Mucosa of descending colon (tissue), 3 donors: ENCODE measurements at regions not wholly inside any gene's neighbourhood (a gene's known extent, or its start where the extent isn't known, plus 50 kb on each side); places are given as distances from the start of the nearest gene placed in this dataset.

Experiments
- ATAC-seq: fragments of 200-7000 bp; cut with Tn5 transposase; one replicate; pipeline ENCODE4 v1.9.1; 2020; ENCODE audit warnings: mild to moderate bottlenecking, moderate library complexity
- DNase-seq, 3 donors: peaks; one replicate each; pipeline ENCODE4 v3.0.0-alpha.2; 2020
- H3K36me3 ChIP-seq: fragments of 200-600 bp; one replicate; pipeline ENCODE4 v1.8.0; 2021; ENCODE audit warnings: low read depth, mild to moderate bottlenecking
- H3K4me1 ChIP-seq: fragments of 200-600 bp; one replicate; pipeline ENCODE4 v1.8.0; 2021; ENCODE audit warnings: low read depth, mild to moderate bottlenecking
- H3K4me3 ChIP-seq: fragments of 200-600 bp; one replicate; pipeline ENCODE4 v1.8.0; 2021; ENCODE audit warnings: mild to moderate bottlenecking
- H3K9me3 ChIP-seq: fragments of 200-600 bp; one replicate; pipeline ENCODE4 v1.8.0; 2021; ENCODE audit warnings: mild to moderate bottlenecking
- intact Hi-C, 2 donors: fragments of 100-400 bp; cut with DNase I in 1 of 2; cut with micrococcal nuclease in 1 of 2; formaldehyde crosslinking; loops; one replicate each; pipeline versions ENCODE4 v1.11.0 to v1.11.1; 2022; cut with DNase I, micrococcal nuclease
- TF ChIP-seq, protein P1 (sequence below): fragments of 200-600 bp; IDR thresholded peaks from one replicate; pipeline ENCODE4 v1.8.0; 2022; ENCODE audit warnings: antibody characterized with exemption, mild to moderate bottlenecking
- donor health status: DM: no; HTN: no; CAD: no; lungs with moderate emphysema.
- donor health status: DM: no; HTN: no; CAD: no.
- donor health status: DM: no; HTN: yes; CAD: no.

DNA sequence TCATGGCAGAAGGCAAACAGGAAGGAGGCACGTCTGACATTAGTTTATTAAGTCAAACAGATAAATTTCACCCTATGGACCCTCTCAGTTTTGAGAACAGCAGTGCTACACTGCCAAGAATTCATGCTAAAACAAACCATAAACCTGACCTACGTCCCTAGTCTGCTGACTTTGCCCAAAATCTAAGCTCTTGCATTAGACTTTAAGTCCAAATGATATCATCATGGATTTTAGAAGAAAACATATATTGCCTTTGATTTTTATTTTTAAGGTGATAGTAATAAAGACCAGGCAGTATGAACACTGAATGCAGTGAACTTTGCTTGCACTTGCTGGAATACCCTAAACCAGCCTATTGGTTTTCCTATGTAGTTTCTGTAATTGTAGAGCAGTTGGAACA lies 79.6 kb upstream of the GADL1 start:
- ATAC-seq (no peak), DNase-seq (no peak)
- TF ChIP-seq, protein P1, sequence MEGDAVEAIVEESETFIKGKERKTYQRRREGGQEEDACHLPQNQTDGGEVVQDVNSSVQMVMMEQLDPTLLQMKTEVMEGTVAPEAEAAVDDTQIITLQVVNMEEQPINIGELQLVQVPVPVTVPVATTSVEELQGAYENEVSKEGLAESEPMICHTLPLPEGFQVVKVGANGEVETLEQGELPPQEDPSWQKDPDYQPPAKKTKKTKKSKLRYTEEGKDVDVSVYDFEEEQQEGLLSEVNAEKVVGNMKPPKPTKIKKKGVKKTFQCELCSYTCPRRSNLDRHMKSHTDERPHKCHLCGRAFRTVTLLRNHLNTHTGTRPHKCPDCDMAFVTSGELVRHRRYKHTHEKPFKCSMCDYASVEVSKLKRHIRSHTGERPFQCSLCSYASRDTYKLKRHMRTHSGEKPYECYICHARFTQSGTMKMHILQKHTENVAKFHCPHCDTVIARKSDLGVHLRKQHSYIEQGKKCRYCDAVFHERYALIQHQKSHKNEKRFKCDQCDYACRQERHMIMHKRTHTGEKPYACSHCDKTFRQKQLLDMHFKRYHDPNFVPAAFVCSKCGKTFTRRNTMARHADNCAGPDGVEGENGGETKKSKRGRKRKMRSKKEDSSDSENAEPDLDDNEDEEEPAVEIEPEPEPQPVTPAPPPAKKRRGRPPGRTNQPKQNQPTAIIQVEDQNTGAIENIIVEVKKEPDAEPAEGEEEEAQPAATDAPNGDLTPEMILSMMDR = no peak
- Histone ChIP-seq H3K9me3 (no peaks in the 10 kb centered on the region), H3K36me3 (no peaks in the 10 kb centered on the region), H3K4me3 (no peak overlapping the region), H3K4me1 (no peaks in the 10 kb centered on the region)
- intact Hi-C loops = no loop called here

DNA sequence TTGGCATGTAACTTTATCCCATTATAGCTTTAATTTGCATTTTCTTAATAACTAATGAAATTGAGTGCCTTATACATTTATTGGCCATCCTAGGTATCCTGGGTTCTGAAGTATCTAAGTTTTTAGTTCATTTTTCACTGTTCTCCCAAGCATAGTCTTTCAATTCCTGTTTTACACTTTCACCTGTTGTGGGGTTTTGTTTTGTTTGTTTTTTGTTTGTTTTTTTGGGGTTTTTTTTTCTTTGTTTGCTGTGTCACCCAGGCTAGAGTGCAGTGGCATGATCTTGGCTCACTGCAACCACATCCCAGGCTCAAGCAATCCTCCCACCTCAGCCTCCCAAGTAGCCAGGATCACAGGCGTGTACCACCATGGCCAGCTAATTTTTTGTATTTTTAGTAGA lies 83.1 kb upstream of the GADL1 start:
- TF ChIP-seq, protein P1 = no peak
- H3K9me3 ChIP-seq = no peaks in the 10 kb centered on the region
- intact Hi-C loops = no loop called here

GRCh38 chr3:30980993-30981392 lies 86.5 kb upstream of the GADL1 start:
- H3K4me1 ChIP-seq = no peaks in the 10 kb centered on the region
- intact Hi-C loops = no loop called here
- no peak for DNase-seq
- TF ChIP-seq, protein P1 = no peak
- H3K4me3 ChIP-seq = no peak overlapping the region
- no peaks in the 10 kb centered on the region for H3K36me3 ChIP-seq
- no peak for ATAC-seq
- H3K9me3 ChIP-seq = no peaks in the 10 kb centered on the region

More for the DNA sequence above, 83.1 kb upstream of the GADL1 start:
- no peaks in the 10 kb centered on the region for H3K36me3 ChIP-seq
- ATAC-seq (no peak), DNase-seq (no peak)
- H3K4me1 ChIP-seq = no peaks in the 10 kb centered on the region
- no peak overlapping the region for H3K4me3 ChIP-seq

- no peak for DNase-seq
- ATAC-seq = no peak
- no peaks in the 10 kb centered on the region for H3K36me3 ChIP-seq
- no peaks in the 10 kb centered on the region for H3K9me3 ChIP-seq
- intact Hi-C loops = no loop called here
- TF ChIP-seq, protein P1 = no peak
- H3K4me1 ChIP-seq = no peaks in the 10 kb centered on the region
- H3K4me3 ChIP-seq = no peak overlapping the region
Observed at GRCh38 chr3:30982416-30983075, 88.1 kb upstream of the GADL1 start.

DNA sequence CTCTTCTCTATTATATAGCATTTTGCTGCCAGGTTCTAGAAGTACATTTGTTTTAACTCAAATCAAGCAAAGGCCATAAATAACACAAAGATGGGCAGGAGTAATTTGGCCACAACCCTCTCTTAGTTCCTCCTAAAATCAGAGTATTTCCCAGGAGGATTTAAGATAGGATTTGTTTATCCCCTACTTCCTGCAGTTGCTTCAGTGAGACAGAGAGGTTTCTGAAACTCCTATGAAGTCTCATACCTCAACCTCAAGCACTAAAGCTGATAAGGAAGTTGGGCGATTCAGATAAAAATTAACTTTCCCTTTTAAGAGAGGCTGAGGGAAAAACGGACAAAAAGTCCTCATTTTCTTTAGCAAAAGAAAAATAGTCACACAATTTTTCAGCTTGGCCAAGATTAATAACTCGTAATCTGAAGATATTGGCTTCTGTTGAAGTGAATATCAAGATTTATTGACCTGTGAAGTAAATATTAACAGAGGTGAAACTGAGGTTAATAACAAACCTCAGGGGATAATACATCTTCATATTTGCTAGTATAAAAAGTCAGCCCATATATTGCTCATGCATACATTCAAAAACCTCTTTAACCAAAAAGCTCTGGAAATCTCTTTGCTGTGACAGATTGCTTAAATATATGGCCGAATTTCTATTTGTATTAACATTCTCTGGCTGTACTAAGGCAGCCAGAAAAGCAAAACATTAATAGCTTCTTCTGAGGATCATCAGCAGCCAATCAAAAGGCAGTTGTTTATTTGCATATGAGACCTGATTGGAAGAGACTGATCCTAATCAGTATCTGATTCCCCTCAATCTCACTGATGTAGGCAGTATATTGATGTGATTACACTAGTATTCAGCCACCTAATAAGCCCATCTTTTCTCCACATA lies 90.6 kb upstream of the GADL1 start:
- no peaks in the 10 kb centered on the region for H3K4me1 ChIP-seq
- intact Hi-C loops = no loop called here
- DNase-seq = no peak
- no peak for ATAC-seq
- no peaks in the 10 kb centered on the region for H3K9me3 ChIP-seq
- TF ChIP-seq, protein P1 = no peak
- no peak overlapping the region for H3K4me3 ChIP-seq
- H3K36me3 ChIP-seq = no peaks in the 10 kb centered on the region
